Rectal smooth muscle tissue (tissue), 1 donor: ENCODE measurements at regions not wholly inside any gene's neighbourhood (a gene's known extent, or its start where the extent isn't known, plus 50 kb on each side); places are given as distances from the start of the nearest gene placed in this dataset.
A peak's percentile ranks its signal among the peaks of the same experiment; 100 is the strongest.

Experiments
- H3K27ac ChIP-seq: one replicate; pipeline ENCODE4 v1.7.0; 2013; ENCODE audit warnings: low read depth, low read length, inconsistent platforms
- H3K27me3 ChIP-seq: one replicate; pipeline ENCODE4 v1.7.0; 2013; ENCODE audit warnings: low read length; ENCODE audit not compliant: control insufficient read depth, insufficient read depth
- H3K36me3 ChIP-seq: one replicate; pipeline ENCODE4 v1.7.0; 2013; ENCODE audit warnings: low read length; ENCODE audit not compliant: control insufficient read depth, insufficient read depth
- H3K4me1 ChIP-seq: one replicate; pipeline ENCODE4 v1.7.0; 2013; ENCODE audit warnings: low read length; ENCODE audit not compliant: control insufficient read depth, insufficient read depth
- H3K4me3 ChIP-seq: one replicate; pipeline ENCODE4 v1.7.0; 2013; ENCODE audit warnings: low read length
- H3K9ac ChIP-seq: one replicate; pipeline ENCODE4 v1.7.0; 2013; ENCODE audit warnings: low read length

- Histone ChIP-seq H3K4me3 (no peak overlapping the region), H3K27ac (no peak overlapping the region), H3K27me3 (no peaks in the 10 kb centered on the region), H3K36me3 (no peaks in the 10 kb centered on the region), H3K4me1 (peaks cover 6% of the 10 kb centered on the region), H3K9ac (no peak overlapping the region)
Measured at GRCh38 chr20:11447371-11448100, 470.2 kb upstream of the BTBD3 start.

GRCh38 chr20:11448554-11448953 lies 469.1 kb upstream of the BTBD3 start:
- no peak overlapping the region for H3K9ac ChIP-seq
- H3K4me3 ChIP-seq = no peak overlapping the region
- H3K4me1 ChIP-seq = peaks cover 6% of the 10 kb centered on the region
- no peak overlapping the region for H3K27ac ChIP-seq
- H3K27me3 ChIP-seq = no peaks in the 10 kb centered on the region
- no peaks in the 10 kb centered on the region for H3K36me3 ChIP-seq

- H3K27ac ChIP-seq = peak overlapping the region; percentile 41
- no peak overlapping the region for H3K4me3 ChIP-seq
- peaks cover 6% of the 10 kb centered on the region for H3K4me1 ChIP-seq
- no peaks in the 10 kb centered on the region for H3K36me3 ChIP-seq
- H3K9ac ChIP-seq = no peak overlapping the region
- no peaks in the 10 kb centered on the region for H3K27me3 ChIP-seq
Measured at GRCh38 chr20:11451793-11452291, 465.9 kb upstream of the BTBD3 start.

- Histone ChIP-seq H3K36me3 (no peaks in the 10 kb centered on the region), H3K4me1 (peaks cover 6% of the 10 kb centered on the region), H3K27me3 (no peaks in the 10 kb centered on the region), H3K27ac (peak overlapping the region; percentile 66), H3K9ac (no peak overlapping the region), H3K4me3 (no peak overlapping the region)
Measured at GRCh38 chr20:11452326-11452725, 465.4 kb upstream of the BTBD3 start.

GRCh38 chr20:11453430-11453829 lies 464.3 kb upstream of the BTBD3 start:
- Histone ChIP-seq H3K4me3 (no peak overlapping the region), H3K27ac (no peak overlapping the region)

GRCh38 chr20:11454966-11455799 lies 462.5 kb upstream of the BTBD3 start:
- no peaks in the 10 kb centered on the region for H3K27me3 ChIP-seq
- no peak overlapping the region for H3K4me3 ChIP-seq
- peaks cover 6% of the 10 kb centered on the region for H3K4me1 ChIP-seq

More at GRCh38 chr20:11453430-11453829, 464.3 kb upstream of the BTBD3 start:
- no peaks in the 10 kb centered on the region for H3K27me3 ChIP-seq
- no peak overlapping the region for H3K9ac ChIP-seq
- peaks cover 6% of the 10 kb centered on the region for H3K4me1 ChIP-seq
- H3K36me3 ChIP-seq = no peaks in the 10 kb centered on the region

GRCh38 chr20:11457488-11457887 lies 460.2 kb upstream of the BTBD3 start:
- no peaks in the 10 kb centered on the region for H3K36me3 ChIP-seq
- no peak overlapping the region for H3K27ac ChIP-seq
- H3K4me1 ChIP-seq = no peaks in the 10 kb centered on the region
- no peak overlapping the region for H3K4me3 ChIP-seq
- H3K9ac ChIP-seq = no peak overlapping the region
- no peaks in the 10 kb centered on the region for H3K27me3 ChIP-seq

More at GRCh38 chr20:11454966-11455799, 462.5 kb upstream of the BTBD3 start:
- Histone ChIP-seq H3K9ac (no peak overlapping the region), H3K27ac (no peak overlapping the region), H3K36me3 (no peaks in the 10 kb centered on the region)

GRCh38 chr20:11459090-11459890 lies 458.4 kb upstream of the BTBD3 start:
- H3K27ac ChIP-seq = no peak overlapping the region
- H3K27me3 ChIP-seq = no peaks in the 10 kb centered on the region
- no peak overlapping the region for H3K9ac ChIP-seq
- H3K4me3 ChIP-seq = no peak overlapping the region
- H3K36me3 ChIP-seq = no peaks in the 10 kb centered on the region
- no peaks in the 10 kb centered on the region for H3K4me1 ChIP-seq

- no peak overlapping the region for H3K4me3 ChIP-seq
Measured at GRCh38 chr20:11467436-11467835, 450.3 kb upstream of the BTBD3 start.

GRCh38 chr20:11468880-11469279 lies 448.8 kb upstream of the BTBD3 start:
- no peak overlapping the region for H3K9ac ChIP-seq
- H3K27me3 ChIP-seq = no peaks in the 10 kb centered on the region
- no peak overlapping the region for H3K4me3 ChIP-seq
- H3K4me1 ChIP-seq = no peaks in the 10 kb centered on the region
- no peak overlapping the region for H3K27ac ChIP-seq
- H3K36me3 ChIP-seq = no peaks in the 10 kb centered on the region

More at GRCh38 chr20:11467436-11467835, 450.3 kb upstream of the BTBD3 start:
- H3K36me3 ChIP-seq = no peaks in the 10 kb centered on the region
- H3K27me3 ChIP-seq = no peaks in the 10 kb centered on the region
- H3K4me1 ChIP-seq = no peaks in the 10 kb centered on the region
- no peak overlapping the region for H3K27ac ChIP-seq
- no peak overlapping the region for H3K9ac ChIP-seq

- H3K36me3 ChIP-seq = no peaks in the 10 kb centered on the region
- H3K27ac ChIP-seq = no peak overlapping the region
- H3K4me3 ChIP-seq = no peak overlapping the region
- no peaks in the 10 kb centered on the region for H3K4me1 ChIP-seq
- no peak overlapping the region for H3K9ac ChIP-seq
- H3K27me3 ChIP-seq = no peaks in the 10 kb centered on the region
Measured at GRCh38 chr20:11469795-11470435, 447.8 kb upstream of the BTBD3 start.
